Uterus (tissue), 3 donors: ENCODE measurements at regions not wholly inside any gene's neighbourhood (a gene's known extent, or its start where the extent isn't known, plus 50 kb on each side); places are given as distances from the start of the nearest gene placed in this dataset.
"Not testable (repeated sequence)": the region's sequence is repeated elsewhere in the genome, so short reads cannot be mapped to it uniquely, and the experiment has no call there.

Source experiments
- DNase-seq, 2 donors: peaks; one replicate each; pipeline ENCODE4 v3.0.0-alpha.2; 2019 to 2020
- H3K27ac ChIP-seq, 2 donors: fragments of 200-600 bp; sonication (generic); 1 replicate in 1 of 2; 2 replicates in 1 of 2; pipeline ENCODE4 v1.5.1; 2016 to 2018
- H3K27me3 ChIP-seq, 2 donors: fragments of 200-600 bp; sonication (generic); one replicate each; pipeline ENCODE4 v1.5.1; 2018 to 2019; ENCODE audit warnings: control low read depth in 1 of 2
- H3K36me3 ChIP-seq, 2 donors: fragments of 200-600 bp; sonication (generic); one replicate each; pipeline ENCODE4 v1.5.1; 2019; ENCODE audit warnings: control low read depth in 1 of 2
- H3K4me1 ChIP-seq, 2 donors: fragments of 200-600 bp; sonication (generic); one replicate each; pipeline ENCODE4 v1.5.1; 2018 to 2019; ENCODE audit warnings: control low read depth in 1 of 2
- H3K4me3 ChIP-seq, 2 donors: fragments of 200-600 bp; sonication (generic); 1 replicate in 1 of 2; 2 replicates in 1 of 2; pipeline ENCODE4 v1.5.1; 2018 to 2019; ENCODE audit warnings: mild to moderate bottlenecking in 1 of 2
- H3K9me3 ChIP-seq, 2 donors: fragments of 200-600 bp; sonication (generic); one replicate each; pipeline ENCODE4 v1.5.1; 2019; ENCODE audit warnings: control low read depth in 1 of 2
- POLR2A ChIP-seq, 2 donors: fragments of 450-650 bp; IDR thresholded peaks; one replicate each; pipeline ENCODE4 v1.6.1; 2016; ENCODE audit warnings: antibody characterized with exemption in 2 of 2, mild to moderate bottlenecking in 1 of 2, moderate library complexity in 1 of 2
- intact Hi-C: fragments of 100-400 bp; cut with DNase I; formaldehyde crosslinking; loops from one replicate; pipeline ENCODE4 v1.15.1; 2023; ENCODE audit warnings: low total_unique reads
- TF ChIP-seq, protein P1 (sequence below), 4 experiments: fragments of 200-600 bp in 2 of 4; fragments of 450-650 bp in 2 of 4; sonication (generic) in 2 of 4; IDR thresholded peaks; one replicate each; pipeline ENCODE4 v1.5.1; 2016 to 2019; ENCODE audit warnings: antibody characterized with exemption in 4 of 4, mild to moderate bottlenecking in 2 of 4, moderate library complexity in 1 of 4
- donor health status: DM: yes; HTN: yes; CAD: no.

DNA sequence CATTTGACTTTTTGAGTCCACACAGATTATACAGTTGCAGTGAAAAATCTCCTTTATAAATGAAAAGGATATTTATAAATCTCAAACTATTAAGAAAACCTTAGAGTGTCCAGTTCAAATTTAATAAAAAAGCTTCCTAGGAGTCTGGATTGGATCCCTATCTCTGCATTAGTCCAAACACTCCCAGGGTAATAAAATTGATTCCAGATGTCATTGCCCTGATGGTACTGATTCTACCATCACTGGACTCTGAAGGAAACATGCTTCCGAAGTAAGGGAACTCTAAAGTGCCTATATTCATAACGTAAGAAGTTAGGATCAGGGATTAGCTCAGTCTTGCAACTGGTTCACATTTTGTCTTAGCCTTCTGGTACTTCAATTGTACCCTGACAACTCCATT lies 1325.1 kb upstream of the MAP3K7 start:
- Histone ChIP-seq H3K4me3 (no peak overlapping the region), H3K27me3 (no peaks in the 10 kb centered on the region), H3K27ac (no peak overlapping the region), H3K36me3 (no peaks in the 10 kb centered on the region), H3K9me3 (no peaks in the 10 kb centered on the region), H3K4me1 (no peaks in the 10 kb centered on the region)
- intact Hi-C loops: no loop called here
- no peak for DNase-seq
- TF ChIP-seq, protein P1, sequence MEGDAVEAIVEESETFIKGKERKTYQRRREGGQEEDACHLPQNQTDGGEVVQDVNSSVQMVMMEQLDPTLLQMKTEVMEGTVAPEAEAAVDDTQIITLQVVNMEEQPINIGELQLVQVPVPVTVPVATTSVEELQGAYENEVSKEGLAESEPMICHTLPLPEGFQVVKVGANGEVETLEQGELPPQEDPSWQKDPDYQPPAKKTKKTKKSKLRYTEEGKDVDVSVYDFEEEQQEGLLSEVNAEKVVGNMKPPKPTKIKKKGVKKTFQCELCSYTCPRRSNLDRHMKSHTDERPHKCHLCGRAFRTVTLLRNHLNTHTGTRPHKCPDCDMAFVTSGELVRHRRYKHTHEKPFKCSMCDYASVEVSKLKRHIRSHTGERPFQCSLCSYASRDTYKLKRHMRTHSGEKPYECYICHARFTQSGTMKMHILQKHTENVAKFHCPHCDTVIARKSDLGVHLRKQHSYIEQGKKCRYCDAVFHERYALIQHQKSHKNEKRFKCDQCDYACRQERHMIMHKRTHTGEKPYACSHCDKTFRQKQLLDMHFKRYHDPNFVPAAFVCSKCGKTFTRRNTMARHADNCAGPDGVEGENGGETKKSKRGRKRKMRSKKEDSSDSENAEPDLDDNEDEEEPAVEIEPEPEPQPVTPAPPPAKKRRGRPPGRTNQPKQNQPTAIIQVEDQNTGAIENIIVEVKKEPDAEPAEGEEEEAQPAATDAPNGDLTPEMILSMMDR (IDR thresholded peaks at IDR 0.05): no peak
- no peak for TF ChIP-seq POLR2A (IDR thresholded peaks at IDR 0.05)

DNA sequence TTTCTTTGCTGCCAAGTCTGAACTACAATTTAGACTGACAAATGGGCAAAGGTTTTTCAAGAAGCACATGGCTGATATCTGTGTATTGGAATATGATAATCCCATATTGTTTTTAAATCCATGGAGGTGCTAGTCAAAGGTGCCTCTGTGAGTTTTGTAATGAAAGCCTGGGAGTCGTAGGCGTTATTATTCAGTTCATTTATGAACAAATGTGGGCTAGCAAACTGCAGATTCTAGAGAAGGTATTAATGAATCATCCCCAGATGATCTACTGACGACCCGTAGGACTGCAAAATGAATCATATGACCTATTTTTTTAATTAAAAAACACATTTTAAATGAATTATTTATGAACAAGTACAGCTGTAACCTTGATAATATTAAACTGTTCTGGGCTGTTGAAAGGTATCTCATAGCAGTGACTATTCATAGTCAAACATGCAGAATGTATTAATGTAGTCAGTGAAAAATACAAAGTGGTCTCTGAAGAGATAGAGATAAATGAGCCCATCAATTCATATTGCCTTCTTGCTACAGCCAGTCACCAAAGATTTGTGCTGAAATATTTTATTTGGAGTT lies 1317.8 kb upstream of the MAP3K7 start:
- no peak overlapping the region for H3K4me3 ChIP-seq
- no peaks in the 10 kb centered on the region for H3K27me3 ChIP-seq
- no peak for TF ChIP-seq POLR2A (IDR thresholded peaks at IDR 0.05)
- TF ChIP-seq, protein P1 (IDR thresholded peaks at IDR 0.05): no peak
- no peaks in the 10 kb centered on the region for H3K36me3 ChIP-seq
- no peaks in the 10 kb centered on the region for H3K9me3 ChIP-seq
- intact Hi-C loops: no loop called here
- no peak for DNase-seq
- H3K27ac ChIP-seq: no peak overlapping the region
- H3K4me1 ChIP-seq: no peaks in the 10 kb centered on the region

DNA sequence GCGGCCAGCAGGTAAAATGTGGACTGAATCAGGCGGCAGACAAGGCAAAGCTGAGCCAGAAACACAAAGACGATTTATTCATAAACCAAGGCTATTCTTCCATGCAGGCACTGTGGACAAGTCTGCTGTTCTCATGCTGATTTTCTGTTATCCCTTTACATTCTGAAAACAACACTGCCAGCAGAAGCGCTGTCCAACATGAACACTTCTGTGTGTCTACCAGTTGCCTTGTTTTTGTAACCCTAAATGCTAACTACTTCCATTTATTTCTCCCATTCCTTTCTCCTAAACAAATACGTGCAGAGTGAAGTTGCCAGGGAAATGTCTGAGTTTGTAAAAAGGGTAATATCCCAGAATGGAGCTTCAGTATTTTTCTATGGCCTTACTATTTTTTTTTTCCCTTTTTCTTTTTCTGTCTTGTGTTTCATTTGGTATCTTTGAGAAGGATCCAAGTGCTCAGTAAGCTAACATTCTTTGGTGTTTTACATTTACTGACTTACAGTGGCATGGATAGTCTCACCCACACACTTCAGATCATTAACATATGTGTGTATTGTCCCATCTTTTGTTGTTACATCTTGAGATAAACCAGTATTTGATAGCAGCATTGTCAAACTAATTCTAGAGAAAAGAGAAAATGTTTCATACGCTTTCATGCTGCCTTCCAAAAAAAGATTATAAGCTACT lies 1308.9 kb upstream of the MAP3K7 start:
- intact Hi-C loops: no loop called here
- Histone ChIP-seq H3K9me3 (no peaks in the 10 kb centered on the region), H3K4me3 (no peak overlapping the region), H3K27me3 (no peaks in the 10 kb centered on the region), H3K4me1 (no peaks in the 10 kb centered on the region), H3K36me3 (no peaks in the 10 kb centered on the region), H3K27ac (no peak overlapping the region)
- TF ChIP-seq, protein P1 (IDR thresholded peaks at IDR 0.05): no peak
- no peak for TF ChIP-seq POLR2A (IDR thresholded peaks at IDR 0.05)
- no peak for DNase-seq

DNA sequence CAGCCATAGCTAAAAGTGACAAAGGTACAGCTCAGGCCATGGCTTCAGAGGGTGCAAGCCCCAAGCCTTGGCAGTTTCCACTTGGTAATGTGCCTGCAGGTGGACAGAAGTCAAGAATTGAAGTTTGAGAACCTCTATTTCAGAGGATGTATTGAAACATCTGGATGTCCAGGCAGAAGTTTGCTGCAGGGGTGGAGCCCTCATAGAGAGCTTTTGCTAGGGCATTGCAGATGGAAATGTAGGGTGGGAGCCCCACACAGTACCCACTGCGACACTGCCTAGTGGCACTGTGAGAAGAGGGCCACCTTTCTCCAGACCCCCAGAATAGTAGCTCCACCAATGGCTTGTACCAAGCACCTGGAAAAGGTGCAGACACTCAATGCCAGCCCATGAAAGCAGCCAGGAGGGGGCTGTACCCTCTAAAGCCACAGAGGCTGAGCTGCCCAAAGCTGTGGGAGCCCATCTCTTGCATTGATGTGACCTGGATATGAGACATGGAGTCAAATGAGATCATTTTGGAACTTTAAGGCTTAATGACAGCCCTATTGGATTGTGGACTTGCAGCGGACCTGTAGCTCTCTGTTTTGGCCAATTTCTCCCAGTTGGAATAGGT lies 1299.4 kb upstream of the MAP3K7 start:
- intact Hi-C loops: no loop called here

DNA sequence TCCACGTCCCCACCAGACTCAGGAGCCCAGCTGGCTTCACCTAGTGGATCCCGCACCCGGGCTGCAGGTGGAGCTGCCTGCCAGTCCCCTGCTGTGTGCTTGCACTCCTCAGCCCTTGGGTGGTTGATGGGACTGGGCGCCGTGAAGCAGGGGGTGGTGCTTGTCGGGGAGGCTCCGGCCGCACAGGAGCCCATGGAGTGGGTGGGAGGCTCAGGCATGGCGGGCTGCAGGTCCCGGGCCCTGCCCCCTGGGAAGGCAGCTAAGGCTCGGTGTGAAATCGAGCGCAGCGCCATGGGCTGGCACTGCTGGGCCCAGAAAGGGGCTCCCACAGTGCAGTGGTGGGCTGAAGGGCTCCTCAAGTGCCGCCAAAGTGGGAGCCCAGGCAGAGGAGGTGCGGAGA lies 1294.9 kb upstream of the MAP3K7 start:
- H3K9me3 ChIP-seq, intact Hi-C loops, H3K27ac ChIP-seq, H3K27me3 ChIP-seq, H3K4me3 ChIP-seq, H3K4me1 ChIP-seq, DNase-seq, H3K36me3 ChIP-seq: not testable (repeated sequence)

More for the DNA sequence above, 1299.4 kb upstream of the MAP3K7 start:
- TF ChIP-seq POLR2A (IDR thresholded peaks at IDR 0.05): no peak
- TF ChIP-seq, protein P1 (IDR thresholded peaks at IDR 0.05): no peak
- H3K4me3 ChIP-seq: no peak overlapping the region
- H3K9me3 ChIP-seq: no peaks in the 10 kb centered on the region
- no peak overlapping the region for H3K27ac ChIP-seq
- no peaks in the 10 kb centered on the region for H3K27me3 ChIP-seq
- no peak for DNase-seq
- no peaks in the 10 kb centered on the region for H3K36me3 ChIP-seq
- no peaks in the 10 kb centered on the region for H3K4me1 ChIP-seq
